ENCODE measurements at regions not wholly inside any gene's neighbourhood (a gene's known extent, or its start where the extent isn't known, plus 50 kb on each side); places are given as distances from the start of the nearest gene placed in this dataset.

DNA sequence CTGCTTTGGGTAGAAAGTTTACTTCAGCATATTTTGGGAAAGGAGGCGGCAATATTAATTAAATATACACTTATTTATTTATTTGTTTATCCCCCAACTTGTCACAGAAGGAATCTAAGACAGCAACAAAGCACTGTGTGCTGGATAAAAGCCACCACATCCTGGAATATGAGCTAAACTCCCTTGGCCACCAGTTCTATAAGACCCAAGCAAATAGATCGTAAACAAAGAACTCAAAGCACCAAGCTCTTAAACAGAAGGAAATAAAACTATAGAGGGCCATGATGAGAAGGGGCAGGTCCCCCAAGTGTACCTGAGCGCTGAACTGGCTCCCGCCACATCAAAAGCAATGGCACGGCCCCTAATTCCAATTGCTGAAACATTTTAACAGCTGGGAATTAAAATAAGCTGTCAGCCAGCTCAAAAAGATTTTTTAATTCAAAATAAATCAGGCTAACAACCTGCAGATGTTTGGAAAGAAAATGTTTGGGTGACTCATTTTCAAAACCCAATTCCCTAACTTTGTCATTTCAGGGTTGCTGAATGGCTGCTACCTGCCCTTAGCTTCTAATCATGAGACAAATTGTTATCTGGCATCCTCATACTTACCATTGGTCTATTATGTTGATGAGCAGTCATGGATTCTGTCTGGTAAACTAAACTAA is 127.1 kb downstream of the SLC30A10 start:
- DNase-seq (ENCODE audit: low read depth): no peak
- H3K4me3 ChIP-seq (ENCODE audit: low read depth, low read length): no peak overlapping the region
- TF ChIP-seq, protein P1, sequence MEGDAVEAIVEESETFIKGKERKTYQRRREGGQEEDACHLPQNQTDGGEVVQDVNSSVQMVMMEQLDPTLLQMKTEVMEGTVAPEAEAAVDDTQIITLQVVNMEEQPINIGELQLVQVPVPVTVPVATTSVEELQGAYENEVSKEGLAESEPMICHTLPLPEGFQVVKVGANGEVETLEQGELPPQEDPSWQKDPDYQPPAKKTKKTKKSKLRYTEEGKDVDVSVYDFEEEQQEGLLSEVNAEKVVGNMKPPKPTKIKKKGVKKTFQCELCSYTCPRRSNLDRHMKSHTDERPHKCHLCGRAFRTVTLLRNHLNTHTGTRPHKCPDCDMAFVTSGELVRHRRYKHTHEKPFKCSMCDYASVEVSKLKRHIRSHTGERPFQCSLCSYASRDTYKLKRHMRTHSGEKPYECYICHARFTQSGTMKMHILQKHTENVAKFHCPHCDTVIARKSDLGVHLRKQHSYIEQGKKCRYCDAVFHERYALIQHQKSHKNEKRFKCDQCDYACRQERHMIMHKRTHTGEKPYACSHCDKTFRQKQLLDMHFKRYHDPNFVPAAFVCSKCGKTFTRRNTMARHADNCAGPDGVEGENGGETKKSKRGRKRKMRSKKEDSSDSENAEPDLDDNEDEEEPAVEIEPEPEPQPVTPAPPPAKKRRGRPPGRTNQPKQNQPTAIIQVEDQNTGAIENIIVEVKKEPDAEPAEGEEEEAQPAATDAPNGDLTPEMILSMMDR (conservative IDR thresholded peaks at IDR 0.05; ENCODE audit: low read depth, low read length): no peak

DNA sequence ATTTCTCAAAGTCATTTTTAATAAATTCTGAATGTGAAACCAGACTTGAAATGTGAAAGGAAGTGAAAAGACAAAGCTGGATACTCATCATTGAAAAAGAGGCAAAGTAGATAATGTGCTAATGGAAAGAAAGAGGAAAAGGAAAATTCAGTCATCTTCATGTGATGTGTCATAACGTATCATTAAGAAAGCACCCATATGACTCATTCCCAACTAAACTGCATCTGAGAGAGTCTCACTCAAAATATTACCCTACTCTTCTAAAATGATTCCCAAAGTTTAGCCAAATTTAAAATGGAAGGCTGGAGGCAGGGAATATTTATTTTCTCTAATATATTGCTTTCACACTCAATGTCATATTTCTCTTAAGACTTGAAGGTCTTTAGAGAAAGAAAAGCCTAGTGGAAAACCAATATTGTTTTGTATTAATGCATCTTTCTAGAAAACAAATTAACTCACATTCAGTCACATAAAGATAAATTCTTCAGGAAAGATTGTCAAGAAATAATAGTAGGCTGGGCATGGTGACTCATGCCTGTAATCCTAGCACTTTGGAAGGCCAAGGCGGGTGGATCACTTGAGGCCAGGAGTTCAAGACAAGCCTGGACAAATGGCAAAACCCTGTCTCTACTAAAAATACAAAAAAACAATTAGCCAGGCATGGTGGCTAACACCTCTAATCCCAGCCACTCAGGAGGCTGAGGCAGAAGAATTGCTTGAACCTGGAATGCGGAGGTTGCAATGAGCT is 129.9 kb downstream of the SLC30A10 start:
- no peak overlapping the region for H3K4me3 ChIP-seq (ENCODE audit: low read depth, low read length)
- TF ChIP-seq, protein P1 (conservative IDR thresholded peaks at IDR 0.05; ENCODE audit: low read depth, low read length): no peak
- peak; percentile 76 for DNase-seq (ENCODE audit: low read depth)

DNA sequence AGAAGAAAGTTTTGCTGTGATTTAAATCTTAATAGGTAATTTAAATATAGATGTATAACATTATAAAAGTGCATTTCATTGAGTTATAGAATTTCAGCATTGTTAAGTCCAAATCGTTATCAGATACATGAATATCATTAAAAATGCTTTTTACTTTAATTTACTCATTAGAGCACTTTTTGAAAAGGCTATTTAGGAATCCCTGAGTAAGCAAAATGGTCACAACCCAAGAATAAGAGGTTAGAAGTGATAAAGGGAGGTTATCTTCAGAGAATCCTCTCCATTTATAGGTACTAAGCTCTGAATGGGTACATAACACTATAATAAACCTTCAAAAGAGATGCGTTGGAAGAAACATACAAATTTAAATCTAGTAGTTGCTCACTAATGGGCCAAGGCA is 130.7 kb downstream of the SLC30A10 start:
- DNase-seq (ENCODE audit: low read depth): no peak
- no peak overlapping the region for H3K4me3 ChIP-seq (ENCODE audit: low read depth, low read length)

DNA sequence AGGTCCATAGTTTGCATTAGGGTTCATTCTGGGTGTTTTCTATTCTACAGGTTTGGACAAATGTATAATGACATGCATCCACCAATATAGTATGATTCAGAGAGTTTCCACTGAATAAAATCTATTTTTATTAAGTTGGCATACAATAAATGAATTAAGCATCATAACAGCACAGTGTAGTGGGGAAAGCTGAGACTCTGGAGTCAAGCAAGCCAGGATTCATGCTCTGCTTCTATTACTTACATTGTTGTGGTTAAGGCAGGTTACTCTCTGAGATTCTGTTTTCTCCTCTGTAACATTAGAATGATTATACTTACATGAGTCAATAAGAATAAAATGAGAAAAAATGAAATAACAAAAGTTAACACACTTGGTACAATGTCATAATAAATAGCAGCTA is 131.3 kb downstream of the SLC30A10 start:
- TF ChIP-seq, protein P1 (conservative IDR thresholded peaks at IDR 0.05; ENCODE audit: low read depth, low read length): no peak

More for the DNA sequence above, 130.7 kb downstream of the SLC30A10 start:
- TF ChIP-seq, protein P1 (conservative IDR thresholded peaks at IDR 0.05; ENCODE audit: low read depth, low read length): no peak

DNA sequence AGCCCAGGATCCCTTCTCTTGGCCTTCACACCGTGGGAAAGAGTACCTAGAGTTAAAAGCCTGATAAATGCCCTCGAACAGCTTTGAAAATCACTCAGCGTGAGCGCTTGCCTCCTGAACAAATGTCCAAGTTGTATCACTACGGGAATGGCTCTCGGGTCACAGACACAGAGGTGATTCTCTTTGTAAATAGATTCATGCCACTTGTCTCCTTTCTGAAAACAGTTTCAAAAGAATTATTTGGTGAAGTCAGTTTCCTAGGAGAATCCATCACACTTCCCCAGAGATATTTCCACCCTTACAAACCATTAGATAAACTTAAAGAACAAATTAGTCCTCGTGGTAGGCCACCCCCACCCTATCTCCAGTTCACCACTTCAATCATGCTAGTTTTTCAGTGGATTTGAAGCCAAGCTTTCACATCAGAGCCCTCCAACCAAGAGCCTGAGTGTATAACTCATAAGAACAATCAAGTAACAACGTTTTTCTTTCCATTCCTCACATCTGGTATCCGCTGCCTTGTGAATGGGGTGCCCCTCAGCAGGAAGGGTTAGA is 132.9 kb downstream of the SLC30A10 start:
- no peak for DNase-seq (ENCODE audit: low read depth)
- H3K4me3 ChIP-seq (ENCODE audit: low read depth, low read length): no peak overlapping the region
- TF ChIP-seq, protein P1 (conservative IDR thresholded peaks at IDR 0.05; ENCODE audit: low read depth, low read length): no peak

More for the DNA sequence above, 131.3 kb downstream of the SLC30A10 start:
- no peak for DNase-seq (ENCODE audit: low read depth)
- no peak overlapping the region for H3K4me3 ChIP-seq (ENCODE audit: low read depth, low read length)

DNA sequence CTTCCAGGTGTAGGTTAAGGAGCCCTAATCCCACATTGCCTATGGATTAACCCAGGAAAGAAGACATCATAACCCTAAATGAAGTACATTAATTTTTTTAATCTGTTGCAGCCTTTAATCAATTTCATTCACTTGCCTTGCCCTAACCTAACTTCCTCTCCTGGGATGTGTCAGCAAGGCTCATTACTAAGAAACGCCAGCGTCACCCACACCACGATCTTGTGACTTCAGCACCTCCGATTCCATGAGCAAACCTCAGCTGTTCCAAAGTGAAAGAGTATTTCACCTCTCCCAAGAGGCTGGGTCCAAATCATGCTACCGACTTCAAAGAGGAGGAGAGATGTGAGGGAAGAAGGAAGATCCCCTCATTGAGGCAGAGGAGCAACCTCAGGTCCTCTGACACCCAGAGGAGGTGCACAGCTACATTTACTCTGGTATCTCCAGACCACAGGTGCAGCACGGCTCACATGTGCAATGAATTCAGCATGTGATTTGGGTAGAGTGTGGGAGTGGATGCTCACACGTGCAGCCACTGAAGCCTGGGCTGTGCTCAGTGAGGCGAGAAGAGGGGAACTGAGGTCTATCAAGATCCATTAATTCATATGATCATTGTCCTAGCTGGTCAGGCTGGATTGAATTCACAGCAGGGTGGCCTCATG is 134.1 kb downstream of the SLC30A10 start:
- H3K4me3 ChIP-seq (ENCODE audit: low read depth, low read length): no peak overlapping the region
- DNase-seq (ENCODE audit: low read depth): no peak
- TF ChIP-seq, protein P1 (conservative IDR thresholded peaks at IDR 0.05; ENCODE audit: low read depth, low read length): no peak
